ENCODE measurements at regions not wholly inside any gene's neighbourhood (a gene's known extent, or its start where the extent isn't known, plus 50 kb on each side); places are given as distances from the start of the nearest gene placed in this dataset.

GRCh38 chr2:180507028-180507427, 473.4 kb upstream of the UBE2E3 start:
- no peak for TF ChIP-seq EZH2 (IDR thresholded peaks at IDR 0.05; ENCODE audit: borderline replicate concordance, low read length)
- TF ChIP-seq, protein P1, sequence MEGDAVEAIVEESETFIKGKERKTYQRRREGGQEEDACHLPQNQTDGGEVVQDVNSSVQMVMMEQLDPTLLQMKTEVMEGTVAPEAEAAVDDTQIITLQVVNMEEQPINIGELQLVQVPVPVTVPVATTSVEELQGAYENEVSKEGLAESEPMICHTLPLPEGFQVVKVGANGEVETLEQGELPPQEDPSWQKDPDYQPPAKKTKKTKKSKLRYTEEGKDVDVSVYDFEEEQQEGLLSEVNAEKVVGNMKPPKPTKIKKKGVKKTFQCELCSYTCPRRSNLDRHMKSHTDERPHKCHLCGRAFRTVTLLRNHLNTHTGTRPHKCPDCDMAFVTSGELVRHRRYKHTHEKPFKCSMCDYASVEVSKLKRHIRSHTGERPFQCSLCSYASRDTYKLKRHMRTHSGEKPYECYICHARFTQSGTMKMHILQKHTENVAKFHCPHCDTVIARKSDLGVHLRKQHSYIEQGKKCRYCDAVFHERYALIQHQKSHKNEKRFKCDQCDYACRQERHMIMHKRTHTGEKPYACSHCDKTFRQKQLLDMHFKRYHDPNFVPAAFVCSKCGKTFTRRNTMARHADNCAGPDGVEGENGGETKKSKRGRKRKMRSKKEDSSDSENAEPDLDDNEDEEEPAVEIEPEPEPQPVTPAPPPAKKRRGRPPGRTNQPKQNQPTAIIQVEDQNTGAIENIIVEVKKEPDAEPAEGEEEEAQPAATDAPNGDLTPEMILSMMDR (conservative IDR thresholded peaks at IDR 0.05 in 1 of 2, IDR thresholded peaks at IDR 0.05 in 1 of 2; ENCODE audit: extremely low read depth in 1 of 2, insufficient read depth in 1 of 2, low read depth in 1 of 2, low read length in 2 of 2): no peak

Measured in mammary epithelial cell (primary cell).